Mucosa of rectum (tissue), 2 donors: ENCODE measurements at regions not wholly inside any gene's neighbourhood (a gene's known extent, or its start where the extent isn't known, plus 50 kb on each side); places are given as distances from the start of the nearest gene placed in this dataset.
"Not testable (repeated sequence)": the region's sequence is repeated elsewhere in the genome, so short reads cannot be mapped to it uniquely, and the experiment has no call there.

Experiments used
- H3K27ac ChIP-seq, 2 donors: one replicate each; pipeline ENCODE4 v1.7.0; 2013; ENCODE audit warnings: inconsistent platforms in 2 of 2, low read depth in 2 of 2, low read length in 2 of 2
- H3K27me3 ChIP-seq, 2 donors: one replicate each; pipeline ENCODE4 v1.7.0; 2013; ENCODE audit warnings: low read length in 2 of 2; ENCODE audit not compliant: control insufficient read depth in 2 of 2, insufficient read depth in 2 of 2
- H3K36me3 ChIP-seq, 2 donors: one replicate each; pipeline ENCODE4 v1.7.0; 2013; ENCODE audit warnings: low read length in 2 of 2; ENCODE audit not compliant: control insufficient read depth in 2 of 2, insufficient read depth in 2 of 2
- H3K4me1 ChIP-seq, 2 donors: one replicate each; pipeline ENCODE4 v1.7.0; 2013; ENCODE audit warnings: low read length in 2 of 2, mild to moderate bottlenecking in 1 of 2; ENCODE audit not compliant: control insufficient read depth in 2 of 2, insufficient read depth in 2 of 2
- H3K4me3 ChIP-seq, 2 donors: one replicate each; pipeline ENCODE4 v1.7.0; 2013; ENCODE audit warnings: low read length in 2 of 2
- H3K9ac ChIP-seq, 2 donors: one replicate each; pipeline ENCODE4 v1.7.0; 2013; ENCODE audit warnings: low read length in 2 of 2, low read depth in 1 of 2, mild to moderate bottlenecking in 1 of 2
- H3K9me3 ChIP-seq, 2 donors: one replicate each; pipeline ENCODE4 v1.7.0; 2013; ENCODE audit warnings: low read length in 2 of 2; ENCODE audit not compliant: control insufficient read depth in 2 of 2
- donor health status: healthy.
- donor health status: Normal muscosa, but diverticular disease.

DNA sequence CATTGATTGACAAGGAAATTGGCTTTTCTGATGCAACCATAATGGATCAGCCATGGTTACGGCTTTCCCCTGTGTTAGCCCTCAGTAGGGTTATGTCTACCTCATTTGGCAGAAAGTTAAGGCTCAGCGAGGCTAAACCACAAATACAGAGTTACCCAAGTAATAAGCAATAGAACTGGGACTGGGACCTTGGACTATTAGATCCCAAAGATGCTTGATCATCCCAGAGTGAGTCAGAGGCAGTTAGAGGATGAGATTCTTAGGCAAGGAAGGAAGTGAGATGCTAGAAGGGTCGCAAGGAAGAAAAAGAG is 401.4 kb downstream of the TNS3 start:
- Histone ChIP-seq H3K27ac (no peak overlapping the region), H3K27me3 (no peaks in the 10 kb centered on the region), H3K4me1 (peaks cover 0 to 8% of the 10 kb centered on the region in 2 donors)

GRCh38 chr7:47179812-47180515 is 401.9 kb downstream of the TNS3 start:
- Histone ChIP-seq H3K27ac (no peak overlapping the region), H3K9me3 (no peaks in the 10 kb centered on the region), H3K4me1 (peaks cover 0 to 8% of the 10 kb centered on the region in 2 donors), H3K27me3 (no peaks in the 10 kb centered on the region), H3K36me3 (no peaks in the 10 kb centered on the region), H3K4me3 (no peak overlapping the region), H3K9ac (no peak overlapping the region)

More for the DNA sequence above, 401.4 kb downstream of the TNS3 start:
- no peak overlapping the region for H3K4me3 ChIP-seq
- no peak overlapping the region for H3K9ac ChIP-seq
- no peaks in the 10 kb centered on the region for H3K9me3 ChIP-seq
- H3K36me3 ChIP-seq: no peaks in the 10 kb centered on the region

GRCh38 chr7:47172602-47173539 is 409.0 kb downstream of the TNS3 start:
- not testable (repeated sequence) for H3K36me3 ChIP-seq, H3K9ac ChIP-seq, H3K9me3 ChIP-seq, H3K27ac ChIP-seq, H3K4me1 ChIP-seq, H3K4me3 ChIP-seq, H3K27me3 ChIP-seq

GRCh38 chr7:47170516-47170915 is 411.4 kb downstream of the TNS3 start:
- Histone ChIP-seq H3K4me1 (no peaks in the 10 kb centered on the region), H3K27ac (no peak overlapping the region), H3K27me3 (no peaks in the 10 kb centered on the region), H3K4me3 (no peak overlapping the region), H3K36me3 (no peaks in the 10 kb centered on the region), H3K9me3 (no peaks in the 10 kb centered on the region), H3K9ac (no peak overlapping the region)

DNA sequence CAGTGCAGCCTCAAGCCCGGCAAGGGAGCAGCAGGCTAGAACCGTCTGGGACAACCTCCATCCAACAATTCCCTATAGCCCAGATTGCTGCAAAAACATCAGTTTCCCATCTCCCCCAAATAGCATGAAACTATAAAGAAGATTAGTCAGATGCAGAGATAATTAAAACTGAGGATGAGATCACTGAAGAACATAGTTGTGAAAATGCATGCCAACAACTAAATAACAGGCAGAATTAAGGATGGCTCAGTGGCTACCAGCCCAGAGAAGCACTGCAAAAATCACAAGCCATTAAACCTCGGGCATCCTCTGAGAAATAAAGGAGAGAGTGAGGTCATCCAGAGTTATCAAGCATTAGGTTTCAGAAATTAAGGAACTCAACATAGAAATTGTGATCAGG is 427.1 kb downstream of the TNS3 start:
- H3K9me3 ChIP-seq: no peaks in the 10 kb centered on the region
- no peaks in the 10 kb centered on the region for H3K27me3 ChIP-seq
- no peak overlapping the region for H3K27ac ChIP-seq
- H3K9ac ChIP-seq: no peak overlapping the region
- H3K4me1 ChIP-seq: no peaks in the 10 kb centered on the region
- H3K4me3 ChIP-seq: no peak overlapping the region
- no peaks in the 10 kb centered on the region for H3K36me3 ChIP-seq

DNA sequence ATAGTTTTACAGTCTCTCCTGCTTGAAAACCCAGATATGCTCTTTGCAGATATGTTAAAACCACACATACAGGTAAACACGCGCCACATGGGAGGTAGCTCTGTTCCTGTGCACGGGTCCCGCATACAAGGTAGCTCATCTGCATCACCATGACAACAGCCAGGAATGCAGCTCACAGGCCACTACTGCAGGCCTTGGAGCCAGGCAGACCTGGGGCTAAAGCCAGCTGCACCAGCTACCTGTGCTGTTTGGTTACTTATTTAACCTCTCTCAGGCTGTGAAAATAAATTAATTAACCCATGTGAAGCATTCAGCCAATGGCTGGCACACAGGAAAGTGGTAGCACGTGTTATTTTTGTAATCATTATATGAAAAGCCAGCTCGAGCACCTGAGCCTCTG is 428.3 kb downstream of the TNS3 start:
- H3K9me3 ChIP-seq: no peaks in the 10 kb centered on the region
- H3K4me3 ChIP-seq: no peak overlapping the region
- no peaks in the 10 kb centered on the region for H3K36me3 ChIP-seq
- H3K9ac ChIP-seq: no peak overlapping the region
- no peaks in the 10 kb centered on the region for H3K4me1 ChIP-seq
- H3K27ac ChIP-seq: no peak overlapping the region
- peaks cover 0 to 2% of the 10 kb centered on the region in 2 donors for H3K27me3 ChIP-seq

GRCh38 chr7:47153058-47153457 is 428.9 kb downstream of the TNS3 start:
- peaks cover 0 to 2% of the 10 kb centered on the region in 2 donors for H3K27me3 ChIP-seq
- H3K4me1 ChIP-seq: no peaks in the 10 kb centered on the region
- no peaks in the 10 kb centered on the region for H3K36me3 ChIP-seq
- no peak overlapping the region for H3K9ac ChIP-seq
- H3K9me3 ChIP-seq: no peaks in the 10 kb centered on the region
- no peak overlapping the region for H3K4me3 ChIP-seq
- H3K27ac ChIP-seq: no peak overlapping the region

GRCh38 chr7:47152307-47152706 is 429.6 kb downstream of the TNS3 start:
- Histone ChIP-seq H3K27ac (no peak overlapping the region), H3K4me1 (no peaks in the 10 kb centered on the region), H3K9ac (no peak overlapping the region), H3K36me3 (no peaks in the 10 kb centered on the region), H3K9me3 (no peaks in the 10 kb centered on the region), H3K4me3 (no peak overlapping the region), H3K27me3 (peaks cover 0 to 2% of the 10 kb centered on the region in 2 donors)

GRCh38 chr7:47150497-47151260 is 431.2 kb downstream of the TNS3 start:
- no peak overlapping the region for H3K9ac ChIP-seq
- H3K4me1 ChIP-seq: no peaks in the 10 kb centered on the region
- H3K36me3 ChIP-seq: no peaks in the 10 kb centered on the region
- H3K9me3 ChIP-seq: no peaks in the 10 kb centered on the region
- no peak overlapping the region for H3K27ac ChIP-seq
- H3K4me3 ChIP-seq: no peak overlapping the region
- H3K27me3 ChIP-seq: peaks cover 0 to 2% of the 10 kb centered on the region in 2 donors

GRCh38 chr7:47149971-47150370 is 431.9 kb downstream of the TNS3 start:
- H3K4me3 ChIP-seq: no peak overlapping the region
- H3K27me3 ChIP-seq: peaks cover 0 to 2% of the 10 kb centered on the region in 2 donors
- H3K27ac ChIP-seq: no peak overlapping the region
- no peaks in the 10 kb centered on the region for H3K9me3 ChIP-seq
- H3K4me1 ChIP-seq: no peaks in the 10 kb centered on the region
- H3K9ac ChIP-seq: no peak overlapping the region
- H3K36me3 ChIP-seq: no peaks in the 10 kb centered on the region
